IPS DF 4.7 (cell line): ENCODE measurements at regions not wholly inside any gene's neighbourhood (a gene's known extent, or its start where the extent isn't known, plus 50 kb on each side); places are given as distances from the start of the nearest gene placed in this dataset.
"Not testable (repeated sequence)": the region's sequence is repeated elsewhere in the genome, so short reads cannot be mapped to it uniquely, and the experiment has no call there.

Source experiments
- DNase-seq: peaks from one replicate; pipeline ENCODE4 v3.0.0-alpha.2; 2013; ENCODE audit warnings: low spot score; ENCODE audit errors: extremely low read depth

GRCh38 chr14:22106700-22107697 is 433.4 kb upstream of the OR4E1 start:
- no peak for DNase-seq

DNA sequence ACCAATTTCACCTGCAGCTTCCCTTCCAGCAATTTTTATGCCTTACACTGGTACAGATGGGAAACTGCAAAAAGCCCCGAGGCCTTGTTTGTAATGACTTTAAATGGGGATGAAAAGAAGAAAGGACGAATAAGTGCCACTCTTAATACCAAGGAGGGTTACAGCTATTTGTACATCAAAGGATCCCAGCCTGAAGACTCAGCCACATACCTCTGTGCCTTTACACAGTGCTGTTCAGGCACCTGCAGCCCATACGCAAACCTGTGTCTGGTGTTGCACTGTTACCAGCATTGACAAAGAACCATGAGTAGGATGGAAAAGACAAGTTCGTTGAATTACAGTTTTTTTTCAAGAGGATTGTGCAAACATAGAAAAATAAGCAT is 432.0 kb upstream of the OR4E1 start:
- DNase-seq: no peak

DNA sequence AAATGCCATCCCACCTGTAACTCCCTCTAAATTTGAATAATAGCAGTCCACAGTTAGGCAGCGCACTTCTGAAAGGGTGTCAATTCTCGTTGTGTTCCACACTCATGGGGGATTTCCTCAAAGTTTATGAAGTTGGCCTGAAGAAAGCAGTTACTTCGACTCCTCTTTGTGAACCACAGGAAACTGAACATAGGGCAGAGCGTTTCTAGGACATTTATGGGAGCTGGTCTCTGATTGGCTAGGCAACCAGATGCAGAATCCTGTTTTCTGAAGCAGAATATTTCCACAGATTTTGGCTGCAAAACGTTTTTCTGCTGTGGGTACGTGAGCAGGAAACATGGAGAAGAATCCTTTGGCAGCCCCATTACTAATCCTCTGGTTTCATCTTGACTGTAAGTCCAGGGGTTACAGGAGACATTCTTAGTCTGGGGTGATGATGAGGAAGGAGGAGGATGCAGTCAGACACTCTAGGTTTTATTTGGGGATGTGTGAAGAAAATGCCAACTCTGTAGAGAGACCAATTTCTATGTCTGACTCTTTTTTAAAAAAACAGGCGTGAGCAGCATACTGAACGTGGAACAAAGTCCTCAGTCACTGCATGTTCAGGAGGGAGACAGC is 431.5 kb upstream of the OR4E1 start:
- DNase-seq: no peak

DNA sequence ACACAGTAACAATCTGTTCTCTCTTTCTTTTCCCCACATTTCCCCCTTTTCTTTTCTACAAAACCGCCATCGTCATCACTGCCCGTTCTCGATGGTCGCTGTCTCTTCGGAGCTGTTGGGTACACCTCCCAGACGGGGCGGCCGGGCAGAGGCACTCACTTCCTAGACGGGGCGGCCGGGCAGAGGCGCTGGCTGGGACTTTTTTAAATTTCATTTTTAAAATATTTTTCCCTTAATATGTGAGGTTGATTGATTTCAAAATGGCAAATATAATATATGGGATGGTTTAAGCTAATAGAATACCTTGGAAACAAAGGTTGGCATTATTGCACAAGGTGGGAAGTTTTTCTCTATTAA is 427.1 kb upstream of the OR4E1 start:
- DNase-seq: not testable (repeated sequence)

GRCh38 chr14:22099942-22100763 is 426.5 kb upstream of the OR4E1 start:
- peak; percentile 68 for DNase-seq

DNA sequence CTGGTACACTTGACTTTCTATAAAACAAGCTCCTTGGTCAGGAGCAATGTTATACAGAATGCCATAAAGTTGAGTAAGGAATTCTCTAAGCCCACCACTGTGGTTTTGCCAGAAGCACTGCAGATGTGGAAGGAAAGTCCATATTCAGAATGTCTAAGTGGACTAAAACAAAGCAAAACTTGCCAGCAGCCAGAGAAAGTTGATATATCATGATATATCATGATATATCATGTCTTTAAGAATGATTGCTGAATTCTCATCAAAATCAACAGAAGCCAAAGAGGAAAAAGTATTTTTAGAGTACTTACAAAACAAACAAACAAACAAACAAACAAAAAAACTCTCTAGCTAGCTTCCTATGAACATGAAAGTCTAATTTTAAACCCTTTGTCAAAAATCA is 424.8 kb upstream of the OR4E1 start:
- no peak for DNase-seq

DNA sequence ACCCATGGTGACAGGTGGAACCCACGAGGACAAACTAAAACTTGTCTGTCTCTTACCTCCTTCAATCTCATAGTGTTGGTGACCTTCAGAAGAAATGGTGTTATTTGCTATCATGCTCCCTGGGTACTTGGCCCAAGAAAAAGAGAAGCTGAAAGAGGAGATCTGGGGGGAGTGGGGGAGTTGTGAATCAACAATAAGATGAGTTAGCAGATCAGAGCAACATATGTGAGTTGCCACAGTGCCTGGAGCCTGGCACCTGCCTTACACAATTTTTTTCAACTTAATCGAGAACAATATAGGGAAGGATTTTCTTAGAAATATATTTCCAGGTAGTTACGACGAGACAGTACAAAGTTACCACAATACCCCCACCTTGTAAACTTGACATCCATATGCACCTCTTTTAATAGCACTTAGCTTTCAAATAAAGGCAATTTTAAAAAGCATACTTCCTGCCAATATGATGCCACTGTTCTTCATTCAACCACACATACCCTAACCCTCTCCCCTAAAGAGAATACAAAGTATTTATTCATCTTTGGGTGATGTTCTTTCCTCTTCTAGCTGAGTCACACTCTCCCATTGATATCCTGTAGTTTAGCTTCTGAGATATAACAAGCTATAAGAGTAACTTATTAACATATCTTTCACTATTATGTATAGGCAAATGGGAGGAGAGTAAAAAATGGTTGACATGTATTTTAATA is 424.1 kb upstream of the OR4E1 start:
- no peak for DNase-seq

DNA sequence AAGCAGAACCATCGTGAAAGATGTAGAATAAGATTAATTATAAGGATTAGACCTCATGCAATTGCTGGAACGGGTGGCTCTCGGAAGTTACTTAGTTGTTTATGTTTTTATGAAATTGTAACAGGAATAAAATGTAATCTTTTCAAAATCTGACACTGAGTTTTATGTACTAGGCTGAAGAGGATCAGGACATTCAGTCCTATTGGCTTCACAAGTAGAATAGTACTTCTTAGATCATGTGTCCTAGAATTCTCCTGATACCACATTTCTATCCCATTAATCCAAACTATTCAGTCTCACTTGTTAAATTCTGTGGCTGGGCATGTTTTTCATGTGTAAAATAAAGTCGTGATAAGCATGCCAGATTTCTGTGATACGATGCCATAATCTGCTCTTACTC is 423.5 kb upstream of the OR4E1 start:
- DNase-seq: no peak

DNA sequence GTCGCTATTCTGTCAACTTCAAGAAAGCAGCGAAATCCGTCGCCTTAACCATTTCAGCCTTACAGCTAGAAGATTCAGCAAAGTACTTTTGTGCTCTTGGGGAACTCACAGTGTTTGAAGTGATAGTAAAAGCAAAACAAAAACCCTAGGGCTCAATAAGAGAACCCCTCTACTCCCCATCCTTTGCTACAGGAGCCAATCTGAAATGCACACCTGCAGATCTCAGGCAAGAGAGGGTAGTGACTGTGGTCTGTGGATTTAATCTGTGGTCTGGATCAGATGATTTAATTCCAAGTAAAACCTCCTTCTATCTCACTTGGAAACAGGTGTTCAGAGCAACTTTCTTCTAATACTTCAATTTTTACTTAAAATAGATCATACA is 422.9 kb upstream of the OR4E1 start:
- DNase-seq: no peak

GRCh38 chr14:22095860-22096513 is 422.4 kb upstream of the OR4E1 start:
- DNase-seq: no peak

- DNase-seq: no peak
Measured at GRCh38 chr14:22089940-22090339, 416.3 kb upstream of the OR4E1 start.

GRCh38 chr14:22088614-22089342 is 415.2 kb upstream of the OR4E1 start:
- no peak for DNase-seq

DNA sequence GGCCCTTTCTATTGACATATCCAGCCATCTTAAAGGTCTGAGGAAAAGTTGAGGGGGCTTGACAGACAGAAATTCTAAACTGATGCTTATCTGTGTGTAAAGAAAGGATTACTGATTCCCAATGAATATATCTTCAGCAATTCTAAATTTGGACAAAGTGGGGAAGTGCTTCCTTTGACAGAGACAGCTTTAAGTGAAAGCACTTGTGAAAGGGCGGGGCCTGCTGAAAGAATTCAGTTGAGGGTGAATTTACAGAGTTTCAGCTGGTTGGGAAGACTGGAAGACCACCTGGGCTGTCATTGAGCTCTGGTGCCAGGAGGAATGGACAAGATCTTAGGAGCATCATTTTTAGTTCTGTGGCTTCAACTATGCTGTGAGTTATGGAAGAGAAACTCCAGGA is 412.5 kb upstream of the OR4E1 start:
- DNase-seq: no peak

GRCh38 chr14:22084393-22085281 is 411.0 kb upstream of the OR4E1 start:
- DNase-seq: no peak

DNA sequence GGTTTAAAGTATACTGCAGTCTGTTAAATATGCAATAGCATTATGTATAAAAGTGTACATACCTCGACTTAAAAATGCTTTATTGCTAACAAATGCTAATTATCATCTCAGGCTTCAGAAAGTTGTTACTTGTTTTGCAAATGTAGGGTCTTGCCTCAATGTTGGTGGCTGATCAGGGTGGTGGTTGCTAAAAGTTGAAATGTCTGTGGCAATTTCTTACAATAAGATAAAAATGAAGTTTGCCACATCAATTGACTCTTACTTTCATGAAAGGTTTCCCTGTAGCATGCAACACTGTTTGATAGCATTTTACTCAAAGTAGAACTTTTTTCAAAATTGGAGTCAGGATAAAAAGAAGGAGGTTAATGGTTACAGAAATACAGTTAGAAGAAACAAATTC is 407.7 kb upstream of the OR4E1 start:
- no peak for DNase-seq

GRCh38 chr14:22079766-22080165 is 406.1 kb upstream of the OR4E1 start:
- DNase-seq: no peak

DNA sequence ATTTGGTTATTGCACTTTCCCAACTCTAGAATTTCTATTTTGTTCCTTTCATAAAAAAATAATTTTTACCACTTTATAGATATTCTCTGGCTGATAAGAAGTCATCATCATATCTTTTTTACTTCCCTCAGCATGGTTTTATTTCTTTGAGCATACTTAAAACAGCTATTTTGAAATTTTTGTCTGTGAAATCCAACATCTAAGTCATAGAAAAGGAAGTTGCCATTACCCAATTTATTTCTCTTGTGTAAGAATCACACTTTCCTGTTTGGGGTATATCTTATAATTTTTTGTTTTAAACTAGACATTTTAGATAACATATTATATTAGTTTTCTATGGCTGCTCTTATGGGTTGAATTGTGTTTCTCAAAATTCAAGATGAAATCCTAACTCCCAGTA is 400.2 kb upstream of the OR4E1 start:
- DNase-seq: no peak

DNA sequence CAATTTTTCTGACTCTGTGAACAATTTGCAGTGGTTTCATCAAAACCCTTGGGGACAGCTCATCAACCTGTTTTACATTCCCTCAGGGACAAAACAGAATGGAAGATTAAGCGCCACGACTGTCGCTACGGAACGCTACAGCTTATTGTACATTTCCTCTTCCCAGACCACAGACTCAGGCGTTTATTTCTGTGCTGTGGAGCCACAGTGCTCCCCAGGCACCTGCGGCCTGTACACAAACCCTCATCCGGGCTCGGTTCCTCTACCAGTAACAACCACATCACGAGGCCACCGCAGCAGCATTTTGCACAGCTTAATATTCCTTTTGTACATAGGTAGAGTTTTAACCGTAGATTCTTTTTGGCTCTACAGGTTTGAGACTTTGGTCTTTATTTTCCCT is 397.4 kb upstream of the OR4E1 start:
- no peak for DNase-seq
